GM12878 (cell line): ENCODE measurements at regions not wholly inside any gene's neighbourhood (a gene's known extent, or its start where the extent isn't known, plus 50 kb on each side); places are given as distances from the start of the nearest gene placed in this dataset.

ENCODE experiments used
- ATAC-seq: fragments of 200-7000 bp; cut with Tn5 transposase; 3 replicates; pipeline ENCODE4 v1.9.1; 2020; ENCODE audit warnings: mild to moderate bottlenecking, moderate library complexity
- BruUV-seq: library from RNA; stranded (reverse); fragments of 400-500 nt; replicated peaks from 2 replicates; lab custom pipeline; 2021; lab: Mats Ljungman, UMichigan
- CTCF ChIA-PET: fragments of 300-600 bp; sonication (Branson Sonifier 250); formaldehyde crosslinking; extraction: SDS; loops from one replicate; lab custom pipeline; 2021; ENCODE audit warnings: inconsistent platforms; lab: Yijun Ruan, JAX
- POLR2A ChIA-PET: fragments of 350-600 bp; formaldehyde crosslinking; extraction: SDS; loops from one replicate; lab custom pipeline; 2021; ENCODE audit warnings: inconsistent platforms; lab: Charles Lee
- RAD21 ChIA-PET: fragments of 300-600 bp; sonication (Branson Sonifier 250); formaldehyde crosslinking; loops from one replicate; lab custom pipeline; 2023; ENCODE audit warnings: antibody characterized with exemption; ENCODE audit not compliant: unreplicated experiment; lab: Charles Lee
- SMC1A ChIA-PET: fragments of 300-600 bp; sonication (Branson Sonifier 250); formaldehyde crosslinking; loops from one replicate; lab custom pipeline; 2023; ENCODE audit not compliant: unreplicated experiment, uncharacterized antibody; lab: Charles Lee
- DNase-seq: peaks from one replicate; pipeline ENCODE4 v3.0.0-alpha.2; 2011; ENCODE audit warnings: low read depth, low spot score
- FAIRE-seq: peaks from 3 replicates; lab custom pipeline; 2011; peaks lifted over from hg19 to GRCh38; lab: Jason Lieb, UNC
- H2AFZ ChIP-seq: 2 replicates; pipeline ENCODE4 v1.6.0; 2011; ENCODE audit warnings: low read depth, low read length, control low read depth; ENCODE audit not compliant: control insufficient read depth
- H3K27ac ChIP-seq: 2 replicates; pipeline ENCODE4 v1.5.1; 2011; ENCODE audit warnings: control low read depth; ENCODE audit not compliant: control insufficient read depth, insufficient read depth
- H3K27me3 ChIP-seq, 2 experiments: replicated peaks in 1 of 2; 2 replicates each; pipeline versions ENCODE4 v1.6.0 to v1.6.1; 2011; ENCODE audit warnings: low read length in 1 of 2; ENCODE audit not compliant: control insufficient read depth in 2 of 2, insufficient read depth in 2 of 2
- H3K36me3 ChIP-seq, 2 experiments: 2 replicates each; pipeline ENCODE4 v1.5.1; 2011; ENCODE audit warnings: low read length in 1 of 2; ENCODE audit not compliant: control insufficient read depth in 2 of 2, insufficient read depth in 2 of 2
- H3K4me1 ChIP-seq: 2 replicates; pipeline ENCODE4 v1.6.1; 2011; ENCODE audit warnings: mild to moderate bottlenecking, low read length, moderate library complexity, mixed read lengths; ENCODE audit not compliant: control insufficient read depth, insufficient read depth
- H3K4me2 ChIP-seq: 2 replicates; pipeline ENCODE4 v1.6.0; 2011; ENCODE audit warnings: control low read depth; ENCODE audit not compliant: control insufficient read depth, insufficient read depth
- H3K4me3 ChIP-seq: fragments of 200-600 bp; sonication (generic); 2 replicates; pipeline ENCODE4 v1.5.1; 2016
- H3K79me2 ChIP-seq: 2 replicates; pipeline ENCODE4 v1.6.0; 2011; ENCODE audit warnings: low read length; ENCODE audit not compliant: control insufficient read depth, insufficient read depth
- H3K9ac ChIP-seq: 2 replicates; pipeline ENCODE4 v1.8.0; 2011; ENCODE audit warnings: low read length, control low read depth, mixed read lengths; ENCODE audit not compliant: control insufficient read depth, insufficient read depth
- H3K9me3 ChIP-seq: replicated peaks from 3 replicates; pipeline ENCODE4 v1.5.1; 2011; ENCODE audit warnings: mild to moderate bottlenecking, low read length; ENCODE audit not compliant: control insufficient read depth, insufficient read depth
- H4K20me1 ChIP-seq: 2 replicates; pipeline ENCODE4 v1.6.0; 2011; ENCODE audit not compliant: control insufficient read depth, insufficient read depth
- ASH2L ChIP-seq: fragments of 300-600, 200-600 bp; sonication (generic); IDR thresholded peaks from 2 replicates; pipeline ENCODE4 v1.6.1; 2017; ENCODE audit warnings: low read depth, mild to moderate bottlenecking, borderline replicate concordance
- CHD1 ChIP-seq: IDR thresholded peaks from 2 replicates; pipeline ENCODE4 v1.6.1; 2012; ENCODE audit warnings: low read depth, low read length, improper control_type of control experiment
- CHD4 ChIP-seq: fragments of 200-600 bp; sonication (generic); IDR thresholded peaks from 2 replicates; pipeline ENCODE4 v1.6.1; 2016; ENCODE audit warnings: mild to moderate bottlenecking
- GATAD2B ChIP-seq: fragments of 450-650 bp; conservative IDR thresholded peaks from 2 replicates; pipeline ENCODE4 v1.6.1; 2017; ENCODE audit warnings: low read depth, mild to moderate bottlenecking, moderate library complexity
- MEF2A ChIP-seq: IDR thresholded peaks from 2 replicates; pipeline ENCODE4 v1.6.1; 2011; ENCODE audit warnings: low read depth, mild to moderate bottlenecking, low read length, moderate library complexity; ENCODE audit not compliant: insufficient read depth
- MEF2B ChIP-seq: fragments of 450-650 bp; IDR thresholded peaks from 2 replicates; pipeline ENCODE4 v1.6.1; 2018; ENCODE audit warnings: mild to moderate bottlenecking, moderate library complexity; ENCODE audit not compliant: partially characterized antibody, poor library complexity, severe bottlenecking
- NFXL1 ChIP-seq: fragments of 450-650 bp; IDR thresholded peaks from 2 replicates; pipeline ENCODE4 v1.6.1; 2017; ENCODE audit warnings: antibody characterized with exemption, mild to moderate bottlenecking, borderline replicate concordance
- RELB ChIP-seq: fragments of 450-650 bp; IDR thresholded peaks from 2 replicates; pipeline ENCODE4 v1.6.1; 2017; ENCODE audit warnings: low read depth, mild to moderate bottlenecking, moderate library complexity
- SIX5 ChIP-seq: IDR thresholded peaks from 2 replicates; pipeline ENCODE4 v1.6.1; 2011; ENCODE audit warnings: mild to moderate bottlenecking, low read depth, low read length, moderate library complexity; ENCODE audit not compliant: severe bottlenecking
- SRF ChIP-seq, 2 experiments: IDR thresholded peaks; 2 replicates each; pipeline ENCODE4 v1.6.1; 2011; ENCODE audit warnings: low read depth in 2 of 2, low read length in 2 of 2, mild to moderate bottlenecking in 1 of 2, moderate library complexity in 1 of 2
- ZNF592 ChIP-seq: fragments of 450-650 bp; IDR thresholded peaks from 2 replicates; pipeline ENCODE4 v1.6.1; 2017; ENCODE audit warnings: mild to moderate bottlenecking, moderate library complexity
- WGBS: methylation state at CpG from one replicate; pipeline ENCODE4 v1.1.6; 2016; ENCODE audit warnings: low lambda C conversion rate; ENCODE audit not compliant: insufficient replicate concordance, insufficient coverage; ENCODE audit errors: missing lambda C conversion rate; 5-methylcytosine and 5-hydroxymethylcytosine counted together
- in situ Hi-C: fragments of 300-500 bp; cut with MboI; formaldehyde crosslinking; loops from 9 replicates; pipeline ENCODE4 v1.14.3; 2018; ENCODE audit warnings: mixed read lengths
- intact Hi-C: fragments of 100-400 bp; cut with micrococcal nuclease; formaldehyde crosslinking; loops from one replicate; pipeline ENCODE4 v1.14.2; 2022; ENCODE audit not compliant: unreplicated experiment

- Histone ChIP-seq H4K20me1 (no peaks in the 10 kb centered on the region), H3K79me2 (no peaks in the 10 kb centered on the region), H3K4me3 (no peak overlapping the region), H2AFZ (no peak overlapping the region), H3K9ac (no peak overlapping the region), H3K27ac (no peak overlapping the region), H3K9me3 (no peaks in the 10 kb centered on the region), H3K4me1 (no peaks in the 10 kb centered on the region), H3K36me3 (no peaks in the 10 kb centered on the region), H3K27me3 (peaks cover 0 to 2% of the 10 kb centered on the region in 2 experiments; a peak in 2 of 4 replicates), H3K4me2 (no peak overlapping the region)
- ATAC-seq (no peak), DNase-seq (no peak), FAIRE-seq (no peak)
- SMC1A ChIA-PET = no interaction called here
- RAD21 ChIA-PET = no interaction called here
- in situ Hi-C loops (no loop called here), intact Hi-C loops (no loop called here)
- no TSS peak for BruUV-seq
- WGBS = 34% methylated on average over 14 of the region's 16 CpGs
- CTCF ChIA-PET = interaction anchor here (0.7 kb wide), 1 partner anchor 36 kb away, joined by 3 read pairs; no protein-coding TSS in a partner anchor
- POLR2A ChIA-PET = no interaction called here
- TF ChIP-seq NFXL1 (no peak), GATAD2B (no peak), MEF2A (no peak), SRF (IDR thresholded peaks at IDR 0.05; ENCODE audit: low read depth in 2 of 2, low read length in 2 of 2) (no peak), RELB (no peak), CHD1 (no peak), SIX5 (no peak), ZNF592 (no peak), ASH2L (no peak), CHD4 (no peak), MEF2B (no peak)
Measured at GRCh38 chr11:134575504-134576230, 163.6 kb upstream of the B3GAT1 start.
